Renal cortex interstitium (tissue), 11 donors: ENCODE measurements at regions not wholly inside any gene's neighbourhood (a gene's known extent, or its start where the extent isn't known, plus 50 kb on each side); places are given as distances from the start of the nearest gene placed in this dataset.
"Not testable (repeated sequence)": the region's sequence is repeated elsewhere in the genome, so short reads cannot be mapped to it uniquely, and the experiment has no call there.

Source experiments
- DNase-seq, 11 donors: peaks; one replicate each; pipeline ENCODE4 v3.0.0-alpha.2; 2013; ENCODE audit warnings: low read depth in 9 of 11, low spot score in 4 of 11; ENCODE audit errors: extremely low read depth in 1 of 11

DNA sequence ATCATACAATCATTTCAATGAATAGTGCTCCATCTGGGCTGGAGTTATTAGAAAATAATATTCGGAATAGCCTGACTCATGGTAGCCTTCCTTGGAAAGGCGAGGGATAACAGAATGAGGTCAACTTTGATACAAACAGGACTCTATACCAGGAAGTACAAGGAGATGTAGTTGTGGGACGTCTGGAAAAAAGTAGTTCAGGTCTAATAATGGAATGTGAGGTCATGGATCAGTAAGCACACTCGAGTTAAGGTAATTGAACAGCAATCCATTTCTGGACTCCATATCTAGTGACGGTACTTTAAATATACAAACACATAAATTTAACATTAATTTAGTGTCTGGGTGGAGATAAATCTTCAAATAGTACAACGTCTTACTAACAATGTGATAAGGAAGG, 1204.0 kb upstream of the ADGRB3 start:
- DNase-seq = no peak

DNA sequence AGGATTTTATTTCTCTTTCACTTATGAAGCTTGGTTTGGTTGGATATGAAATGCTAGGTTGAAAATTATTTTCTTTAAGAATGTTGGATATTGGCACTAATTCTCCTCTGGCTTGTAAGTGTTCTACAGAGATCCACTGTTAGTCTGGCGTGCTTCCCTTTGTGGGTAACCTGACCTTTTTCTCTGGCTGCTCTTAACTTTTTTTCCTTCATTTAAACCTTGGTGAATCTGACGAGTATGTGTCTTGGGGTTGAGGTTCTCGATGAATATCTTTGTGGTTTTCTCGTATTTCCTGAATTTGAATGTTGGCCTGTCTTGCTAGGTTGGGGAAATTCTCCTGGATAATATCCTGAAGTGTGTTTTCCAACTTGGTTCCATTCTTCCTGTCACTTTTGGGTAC, 1208.4 kb upstream of the ADGRB3 start:
- not testable (repeated sequence) for DNase-seq

DNA sequence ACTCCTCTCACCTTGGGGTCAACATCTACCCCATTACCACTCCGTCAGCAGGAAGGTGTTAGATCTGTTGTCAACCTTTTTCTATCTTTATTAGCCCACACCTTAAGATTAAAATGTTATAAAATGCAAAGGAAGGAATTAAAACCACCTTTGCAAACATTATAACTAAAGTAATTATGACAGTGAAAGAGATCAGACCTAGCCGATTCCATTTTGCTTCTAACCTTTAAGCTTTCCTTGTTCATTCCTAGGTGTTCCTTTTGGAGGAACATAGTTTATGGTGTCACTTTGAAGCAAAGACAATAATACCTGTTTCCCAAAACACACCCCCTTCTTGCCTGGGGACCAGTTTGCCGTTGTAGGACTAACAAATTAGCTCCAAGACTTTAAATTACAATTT, 1223.0 kb upstream of the ADGRB3 start:
- DNase-seq = no peak

DNA sequence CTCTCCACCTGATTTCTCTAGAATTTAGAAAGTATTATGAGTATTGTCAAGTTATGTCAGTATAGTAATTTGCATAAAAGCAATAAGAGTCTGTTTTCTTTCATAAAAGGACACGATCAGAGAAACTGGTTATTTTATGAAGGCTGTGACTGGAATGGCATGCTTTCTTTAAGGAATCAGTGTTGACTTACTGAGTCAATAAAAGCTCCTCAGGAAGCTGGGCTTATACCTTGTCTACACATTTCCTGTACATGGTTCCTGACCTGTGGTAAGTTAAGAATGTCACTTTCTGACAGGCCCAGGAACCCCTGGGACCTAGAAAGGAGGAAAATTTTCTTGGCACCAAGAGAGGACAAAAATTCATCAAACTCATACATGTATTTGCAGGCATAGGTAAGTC, 1224.0 kb upstream of the ADGRB3 start:
- no peak for DNase-seq

DNA sequence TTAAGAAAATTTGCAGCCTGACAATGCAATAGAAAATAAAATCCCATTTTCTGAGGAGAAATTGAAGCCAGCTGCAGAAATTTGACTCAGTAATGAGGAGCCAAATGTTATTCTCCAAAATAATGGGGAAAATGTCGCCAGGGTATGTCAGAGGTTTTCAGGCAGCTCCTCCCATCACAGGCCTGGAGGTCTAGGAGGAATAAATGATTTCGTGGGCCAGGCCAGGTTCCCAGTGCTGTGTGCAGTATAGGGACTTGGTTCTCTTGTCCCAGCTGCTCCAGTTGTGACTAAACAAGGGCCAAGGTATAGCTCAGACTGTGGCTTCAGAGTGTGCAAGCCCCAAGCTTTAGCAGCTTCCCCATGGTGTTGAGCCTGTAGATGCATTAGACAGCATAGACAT, 1240.8 kb upstream of the ADGRB3 start:
- no peak for DNase-seq

DNA sequence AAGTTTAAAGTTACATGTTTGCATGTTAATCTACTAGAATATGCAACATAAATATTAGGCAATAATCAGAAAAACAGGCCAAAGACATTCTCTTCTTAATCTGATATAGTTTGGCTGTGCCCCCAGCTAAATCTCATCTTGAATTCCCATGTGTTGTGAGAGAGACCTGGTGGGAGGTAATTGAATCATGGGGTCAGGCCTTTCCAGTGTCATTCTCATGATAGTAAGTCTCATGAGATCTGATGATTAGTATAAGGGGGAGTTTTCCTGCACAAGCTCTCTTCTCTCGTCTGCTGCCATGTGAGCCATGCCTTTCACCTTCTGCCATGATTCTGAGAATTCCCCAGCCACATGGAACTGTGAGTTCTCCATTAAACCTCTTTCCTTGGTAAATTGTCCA, 1241.7 kb upstream of the ADGRB3 start:
- no peak for DNase-seq

DNA sequence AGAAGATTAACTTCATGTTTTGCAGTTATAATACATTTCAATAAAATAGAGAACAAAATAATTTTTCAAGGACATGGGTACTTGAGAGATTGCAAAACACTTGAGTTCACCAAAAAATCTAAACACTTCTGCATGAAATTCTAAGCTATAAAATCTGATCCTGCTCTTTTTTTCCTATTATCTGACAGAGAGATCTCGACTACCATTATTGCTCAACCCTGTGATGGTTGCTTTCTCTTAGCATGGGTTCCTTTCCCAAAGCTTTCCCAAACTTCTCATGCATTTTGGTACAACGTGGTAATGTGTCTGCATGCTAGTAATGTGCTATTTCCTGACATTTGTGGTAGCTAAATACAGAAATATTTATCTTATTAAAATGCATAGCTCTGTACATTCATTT, 1243.1 kb upstream of the ADGRB3 start:
- no peak for DNase-seq

DNA sequence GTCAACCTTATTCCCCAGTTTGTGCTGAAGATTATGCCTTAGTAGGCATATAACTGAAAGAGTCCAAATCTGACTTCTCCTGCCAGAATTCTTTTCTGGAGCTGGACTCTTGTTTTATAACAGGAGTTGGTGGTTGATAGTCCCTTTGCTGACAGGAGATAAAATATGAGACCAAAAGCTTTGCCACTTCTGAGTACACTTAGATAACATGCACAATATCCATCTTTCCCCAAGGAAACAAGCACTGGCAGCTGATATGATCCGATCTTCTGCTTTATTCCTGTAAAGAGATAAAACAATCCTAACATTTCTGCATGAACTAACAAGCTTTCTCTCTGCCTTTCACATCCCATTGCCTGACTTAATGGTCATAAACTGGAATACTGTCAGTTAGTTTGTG, 1265.4 kb upstream of the ADGRB3 start:
- DNase-seq = no peak

DNA sequence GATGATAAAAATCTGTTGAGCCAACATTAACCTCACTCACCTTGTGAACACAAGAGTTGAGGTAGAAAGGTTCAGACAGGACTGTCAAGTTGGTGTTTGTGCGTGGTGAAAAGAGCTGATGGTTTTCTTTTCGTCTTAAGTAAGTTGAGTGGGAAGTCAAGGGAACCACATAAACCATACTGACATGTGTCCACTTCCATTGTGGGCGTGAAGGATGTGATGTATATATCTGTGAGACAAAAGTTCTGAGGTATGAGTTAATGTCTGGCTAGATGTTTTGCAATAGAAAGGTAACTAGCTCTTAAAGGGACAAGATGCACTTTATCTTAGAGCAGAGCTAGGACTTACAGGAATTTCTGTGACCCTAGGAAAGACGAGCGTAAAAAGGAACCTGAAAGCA, 1272.1 kb upstream of the ADGRB3 start:
- DNase-seq = no peak

DNA sequence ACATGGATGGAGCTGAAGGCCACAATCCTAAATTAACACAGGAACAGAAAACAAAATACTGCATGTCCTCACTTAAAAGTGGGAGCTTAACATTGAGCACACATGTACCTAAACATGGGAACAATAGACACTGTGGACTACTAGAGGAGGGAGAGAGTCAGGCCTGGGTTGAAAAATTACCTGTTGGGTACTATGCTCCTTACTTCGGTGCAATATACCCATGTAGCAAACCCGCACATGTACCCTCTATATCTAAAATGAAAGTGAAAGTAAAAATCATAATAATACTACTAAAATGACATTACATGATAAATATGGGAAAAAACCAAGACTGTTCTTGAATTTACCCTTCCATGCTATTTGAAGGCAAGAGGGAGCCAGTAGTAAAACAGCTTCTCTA, 1273.8 kb upstream of the ADGRB3 start:
- DNase-seq = no peak

DNA sequence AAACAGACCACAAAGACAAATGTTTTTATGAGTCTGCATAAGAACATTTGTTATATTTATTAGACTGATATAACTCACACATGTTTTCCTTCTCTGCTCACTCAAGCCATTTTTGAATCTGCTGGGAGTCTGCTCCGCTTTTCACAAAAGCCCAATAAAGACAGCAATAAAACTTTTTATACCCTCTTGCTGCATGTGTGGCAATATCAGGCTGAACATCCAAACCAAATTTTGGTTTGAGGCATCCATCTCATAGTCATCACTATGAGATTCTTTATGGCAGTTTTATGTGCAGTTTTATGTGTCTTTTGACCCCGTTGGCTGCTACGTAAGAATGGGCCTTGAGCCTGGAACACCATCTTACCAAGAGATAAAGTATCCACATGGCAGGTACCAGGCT, 1276.8 kb upstream of the ADGRB3 start:
- DNase-seq = no peak

DNA sequence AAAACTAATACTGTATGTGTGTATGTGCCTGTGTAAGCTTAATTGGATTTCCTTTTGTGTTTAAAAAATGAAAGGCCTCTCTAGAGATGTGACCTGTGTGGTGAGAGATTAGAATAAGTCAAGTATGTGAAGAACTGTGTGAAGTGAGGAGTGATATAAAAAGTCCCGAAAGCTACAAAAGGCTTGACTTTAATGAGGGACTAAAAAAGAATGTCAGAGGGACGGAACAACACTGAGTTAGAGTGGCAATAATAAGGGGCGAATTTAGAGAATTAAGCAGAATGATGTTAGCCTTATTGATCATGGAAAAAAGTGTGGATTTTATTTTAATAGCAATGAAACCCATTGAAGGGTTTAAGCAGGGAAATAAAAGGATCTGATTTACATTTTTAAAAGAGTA, 1281.2 kb upstream of the ADGRB3 start:
- no peak for DNase-seq

DNA sequence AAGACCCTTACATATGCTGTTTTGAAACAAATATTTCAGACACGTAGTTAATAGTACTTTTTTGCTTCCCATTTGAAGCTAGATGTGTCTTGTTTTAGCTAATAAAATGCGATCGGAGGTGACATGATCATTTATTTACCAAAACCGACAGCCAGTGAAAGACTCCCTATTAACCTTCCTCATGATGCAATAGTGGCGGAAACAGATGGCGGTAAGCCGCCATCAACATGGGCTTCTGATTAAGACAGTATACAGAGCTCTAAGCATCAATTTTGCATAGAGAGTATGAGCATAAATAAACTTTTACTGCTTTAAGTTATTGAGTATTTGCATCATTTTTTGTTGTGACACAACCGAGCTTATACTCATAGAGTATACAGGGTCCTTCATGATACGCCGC, 1282.4 kb upstream of the ADGRB3 start:
- no peak for DNase-seq

DNA sequence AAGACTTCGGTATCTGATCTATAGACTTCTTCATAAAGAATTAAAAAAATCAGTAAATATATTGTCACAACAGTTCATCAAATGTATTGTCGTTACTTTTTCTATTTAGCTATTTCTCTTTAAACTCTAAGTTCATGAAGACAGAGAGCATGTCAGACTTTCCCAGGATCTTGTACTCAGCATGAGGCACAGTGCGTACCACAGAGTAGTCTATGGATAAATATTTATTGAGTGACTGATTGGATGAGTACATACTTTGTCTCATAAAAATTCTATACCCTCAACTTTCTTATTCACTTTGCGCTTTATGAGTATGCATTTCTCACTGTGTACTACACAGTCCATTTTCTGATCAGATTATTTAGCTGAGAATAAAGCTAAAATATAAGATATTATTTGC, 1284.4 kb upstream of the ADGRB3 start:
- no peak for DNase-seq

DNA sequence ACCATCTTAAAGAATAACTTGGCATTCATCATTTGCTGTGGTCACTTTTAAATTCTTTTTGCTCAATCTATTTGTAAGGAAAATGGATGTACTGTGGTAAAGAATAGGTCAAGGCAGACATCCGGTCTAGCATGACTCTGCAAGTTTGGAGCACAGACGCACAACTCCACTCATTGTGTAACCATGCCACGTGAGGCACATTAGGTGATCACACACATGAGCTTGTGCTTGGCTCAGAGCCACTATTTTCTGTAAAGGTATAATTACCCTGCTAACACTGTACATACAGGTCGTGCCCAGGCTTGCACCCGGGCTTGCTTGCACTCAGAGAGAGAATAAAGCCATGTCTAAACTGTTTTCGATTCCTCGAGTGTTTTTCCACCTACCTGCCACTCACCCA, 1289.1 kb upstream of the ADGRB3 start:
- DNase-seq = no peak

DNA sequence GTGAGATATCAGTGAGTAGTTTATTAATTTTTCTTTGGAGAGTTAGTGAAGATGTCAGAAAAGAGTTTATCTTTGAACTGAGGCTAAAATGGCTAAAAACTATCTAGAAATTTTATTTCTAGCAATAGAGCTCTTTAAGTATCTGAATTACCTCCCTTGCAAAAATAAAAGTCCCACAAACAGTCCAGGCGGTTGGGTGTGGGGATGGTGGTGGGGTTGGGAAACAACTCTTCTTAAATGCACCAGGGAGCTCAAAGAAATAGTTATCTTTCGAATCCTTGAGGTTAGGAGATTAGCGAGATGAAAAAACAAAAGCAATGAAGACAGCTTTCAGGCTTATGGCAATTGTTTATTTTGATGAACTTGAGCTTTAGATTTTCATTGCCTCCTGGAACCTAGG, 1299.1 kb upstream of the ADGRB3 start:
- DNase-seq = no peak

DNA sequence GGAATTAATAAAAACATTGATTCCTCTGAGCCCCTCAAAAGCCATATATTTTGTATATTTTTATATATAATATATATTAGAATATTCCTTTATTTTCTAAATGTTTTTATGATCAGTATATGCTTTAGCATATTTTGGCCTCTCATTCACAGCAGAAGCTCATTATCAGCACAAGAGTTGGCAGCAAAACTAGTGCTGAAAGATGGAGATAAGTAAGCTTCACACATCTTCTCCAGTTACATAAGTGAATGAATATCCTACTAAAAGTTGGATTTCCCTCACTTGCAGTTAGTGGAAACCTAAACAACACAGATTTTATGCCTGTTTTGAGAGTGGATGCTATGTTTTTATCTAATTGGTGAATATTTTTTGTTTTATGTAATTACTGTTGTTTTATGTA, 1303.8 kb upstream of the ADGRB3 start:
- no peak for DNase-seq

DNA sequence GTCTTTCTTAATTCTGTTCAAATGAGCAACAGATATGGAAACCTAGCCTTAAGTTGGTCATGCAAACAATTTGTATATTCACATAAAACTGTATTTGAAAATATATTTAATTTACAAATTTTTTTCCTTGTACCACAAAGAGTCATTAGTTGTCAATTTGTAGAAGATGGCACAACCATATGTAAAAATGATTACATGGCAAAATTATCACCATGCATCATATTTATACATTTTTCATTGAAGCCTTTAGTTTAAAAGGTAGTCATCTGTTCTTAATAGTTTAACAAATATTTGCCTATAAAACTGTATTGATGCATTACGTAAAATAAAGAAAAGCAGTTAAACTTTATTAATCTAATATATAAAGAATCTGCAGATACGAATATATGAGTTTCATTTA, 1306.8 kb upstream of the ADGRB3 start:
- DNase-seq = no peak

DNA sequence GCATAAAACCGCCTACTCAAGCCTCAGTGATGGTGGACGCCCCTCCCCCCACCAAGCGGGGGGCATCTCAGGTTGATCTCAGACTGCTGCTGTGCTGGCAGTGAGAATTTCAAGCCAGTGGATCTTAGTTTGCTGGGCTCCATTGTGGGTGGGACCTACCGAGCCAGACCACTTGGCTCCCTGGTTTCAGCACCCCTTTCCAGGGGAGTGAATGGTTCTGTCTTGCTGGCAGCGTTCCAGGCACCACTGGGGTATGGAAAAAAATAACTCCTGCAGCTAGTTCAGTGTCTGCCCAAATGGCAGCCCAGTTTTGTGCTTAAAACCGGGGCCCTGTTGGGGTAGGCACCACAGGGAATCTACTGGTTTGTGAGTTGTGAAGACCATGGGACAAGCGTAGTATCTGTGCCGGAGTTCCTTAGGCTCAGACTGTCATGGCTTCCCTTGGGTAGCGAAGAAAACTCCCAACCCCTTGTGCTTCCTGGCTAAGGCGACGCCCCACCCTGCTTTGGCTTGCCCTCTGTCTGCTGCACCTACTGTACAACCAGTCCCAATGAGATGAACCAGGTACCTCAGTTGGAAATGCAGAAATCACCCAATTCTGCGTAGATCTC, 1334.5 kb upstream of the ADGRB3 start:
- no peak for DNase-seq

DNA sequence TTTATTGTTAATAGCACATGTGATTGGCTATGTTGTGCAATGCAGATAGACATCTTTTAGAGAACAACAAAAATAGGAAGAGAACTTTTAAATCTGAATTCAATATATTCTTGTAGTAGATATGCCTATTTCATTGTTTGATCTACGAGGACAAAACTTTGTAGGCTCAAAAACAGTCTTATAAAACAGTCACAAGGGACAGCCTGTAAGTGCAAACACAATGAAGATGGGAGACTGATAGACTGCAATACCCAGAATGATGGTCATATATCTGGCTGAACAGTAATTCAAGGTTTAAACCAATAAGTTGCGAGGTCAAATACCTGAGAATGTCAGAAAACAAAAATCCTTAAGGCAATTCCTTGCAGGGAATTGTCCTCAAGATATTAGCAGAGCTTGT, 1342.9 kb upstream of the ADGRB3 start:
- no peak for DNase-seq

DNA sequence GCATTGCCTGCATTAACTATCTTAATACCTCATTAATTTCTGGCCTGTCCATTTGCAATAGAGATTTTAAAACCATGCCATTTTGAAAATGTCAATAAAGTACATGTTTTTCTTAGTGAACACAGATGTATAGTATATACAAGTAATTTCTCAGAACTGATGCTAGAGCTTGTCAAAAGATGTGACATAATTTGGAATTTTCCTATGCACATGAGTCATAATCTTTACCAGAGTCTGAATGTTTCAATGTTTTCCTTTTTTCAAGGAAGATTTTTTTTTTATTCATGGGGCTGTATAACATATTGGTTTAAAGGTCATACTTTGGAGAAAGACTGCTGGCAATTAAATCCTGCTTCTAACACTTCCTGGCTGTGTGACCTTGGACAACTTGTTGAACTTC, 1347.5 kb upstream of the ADGRB3 start:
- no peak for DNase-seq
